SK-N-SH (cell line): ENCODE measurements at regions not wholly inside any gene's neighbourhood (a gene's known extent, or its start where the extent isn't known, plus 50 kb on each side); places are given as distances from the start of the nearest gene placed in this dataset.

Source experiments
- CTCF ChIA-PET: fragments of 300-600, 350-600 bp; formaldehyde crosslinking; extraction: SDS; loops from one replicate; lab custom pipeline; 2021; lab: Yijun Ruan, JAX
- POLR2A ChIA-PET: fragments of 350-600 bp; sonication (Branson Sonifier 250); formaldehyde crosslinking; extraction: SDS; loops from one replicate; lab custom pipeline; 2020; ENCODE audit warnings: antibody characterized with exemption, inconsistent platforms; lab: Yijun Ruan, JAX
- DNase-seq: peaks from one replicate; pipeline ENCODE4 v3.0.0; 2012
- H2AFZ ChIP-seq: fragments of 200-600 bp; sonication (generic); 2 replicates; pipeline ENCODE4 v1.8.1; 2016; ENCODE audit warnings: antibody characterized with exemption, mild to moderate bottlenecking, low read depth
- H3F3A ChIP-seq: fragments of 200-600 bp; sonication (generic); replicated peaks from 2 replicates; pipeline ENCODE3; 2016; ENCODE audit warnings: antibody characterized with exemption, mild to moderate bottlenecking; ENCODE audit not compliant: insufficient read depth
- H3K27ac ChIP-seq, 2 experiments: fragments of 200-500 bp in 1 of 2; fragments of 200-600 bp in 1 of 2; sonication (Bioruptor generic) in 1 of 2; sonication (generic), shearing (Covaris generic) in 1 of 2; 2 replicates each; pipeline versions ENCODE4 v1.5.1 to v1.6.1; 2014 to 2016; ENCODE audit warnings: low read depth in 2 of 2, inconsistent platforms in 1 of 2, low read length in 1 of 2, mild to moderate bottlenecking in 1 of 2, mixed read lengths in 1 of 2
- H3K27me3 ChIP-seq: fragments of 200-600 bp; sonication (generic), shearing (Covaris generic); 2 replicates; pipeline ENCODE4 v1.6.1; 2016; ENCODE audit warnings: mixed run types; ENCODE audit not compliant: insufficient read depth
- H3K36me3 ChIP-seq, 2 experiments: fragments of 200-500 bp in 1 of 2; fragments of 200-600 bp in 1 of 2; sonication (Bioruptor generic) in 1 of 2; sonication (generic) in 1 of 2; replicated peaks in 1 of 2; 2 replicates each; pipeline versions ENCODE3 to v1.5.1; 2014 to 2016; ENCODE audit warnings: low read length in 1 of 2, mild to moderate bottlenecking in 1 of 2; ENCODE audit not compliant: insufficient read depth in 2 of 2, control insufficient read depth in 1 of 2
- H3K4me1 ChIP-seq, 2 experiments: fragments of 200-500 bp in 1 of 2; fragments of 200-600 bp in 1 of 2; sonication (Bioruptor generic) in 1 of 2; sonication (generic), shearing (Covaris generic) in 1 of 2; 2 replicates each; pipeline versions ENCODE4 v1.5.1 to v1.6.1; 2014 to 2016; ENCODE audit warnings: low read depth in 1 of 2, low read length in 1 of 2, mixed run types in 1 of 2; ENCODE audit not compliant: insufficient read depth in 2 of 2, control insufficient read depth in 1 of 2
- H3K4me2 ChIP-seq: fragments of 200-600 bp; sonication (generic), shearing (Covaris generic); 2 replicates; pipeline ENCODE4 v1.6.1; 2017; ENCODE audit warnings: mixed run types
- H3K4me3 ChIP-seq, 2 experiments: fragments of 200-500 bp in 1 of 2; fragments of 200-600 bp in 1 of 2; sonication (Bioruptor generic) in 1 of 2; sonication (generic), shearing (Covaris generic) in 1 of 2; 2 replicates each; pipeline versions ENCODE4 v1.5.1 to v1.8.1; 2014 to 2016; ENCODE audit warnings: low read depth in 2 of 2, inconsistent platforms in 1 of 2, low read length in 1 of 2, mild to moderate bottlenecking in 1 of 2, mixed read lengths in 1 of 2, moderate library complexity in 1 of 2
- H3K79me2 ChIP-seq: fragments of 200-600 bp; sonication (generic); 2 replicates; pipeline ENCODE4 v1.8.1; 2017; ENCODE audit warnings: mild to moderate bottlenecking; ENCODE audit not compliant: insufficient read depth
- H3K9ac ChIP-seq: fragments of 200-600 bp; sonication (generic); 2 replicates; pipeline ENCODE4 v1.6.1; 2017; ENCODE audit warnings: mixed run types
- H3K9me2 ChIP-seq: fragments of 200-600 bp; sonication (generic); 2 replicates; pipeline ENCODE4 v1.6.1; 2017; ENCODE audit warnings: mixed run types
- H3K9me3 ChIP-seq: fragments of 200-600 bp; sonication (generic); 2 replicates; pipeline ENCODE4 v1.6.1; 2017; ENCODE audit warnings: mixed run types, mild to moderate bottlenecking, moderate library complexity
- H4K20me1 ChIP-seq: fragments of 200-600 bp; sonication (generic); 2 replicates; pipeline ENCODE4 v1.6.1; 2017; ENCODE audit warnings: mild to moderate bottlenecking, mixed run types; ENCODE audit not compliant: insufficient read depth
- ELF1 ChIP-seq: IDR thresholded peaks from 2 replicates; pipeline ENCODE4 v1.4.0; 2012
- EZH2phosphoT487 ChIP-seq: fragments of 200-600 bp; sonication (generic); IDR thresholded peaks from 2 replicates; pipeline ENCODE4 v1.6.1; 2017; ENCODE audit warnings: low read depth, mixed run types, mild to moderate bottlenecking, antibody characterized with exemption, moderate library complexity, borderline replicate concordance
- FOSL2 ChIP-seq: IDR thresholded peaks from 2 replicates; pipeline ENCODE4 v1.4.0; 2012; ENCODE audit warnings: low read depth, mild to moderate bottlenecking, moderate library complexity, borderline replicate concordance
- FOXJ3 ChIP-seq: sonication (generic); formaldehyde crosslinking; IDR thresholded peaks from 2 replicates; pipeline ENCODE4 v1.5.1; 2020; ENCODE audit warnings: mild to moderate bottlenecking, missing genetic modification reagents
- GABPA ChIP-seq: IDR thresholded peaks from 2 replicates; pipeline ENCODE4 v1.4.0; 2012; ENCODE audit warnings: low read depth, mild to moderate bottlenecking
- JUND ChIP-seq: IDR thresholded peaks from 2 replicates; pipeline ENCODE4 v1.4.0; 2012
- MAX ChIP-seq: IDR thresholded peaks from 2 replicates; pipeline ENCODE4 v1.4.0; 2012; ENCODE audit warnings: low read depth
- MEF2A ChIP-seq: IDR thresholded peaks from 2 replicates; pipeline ENCODE4 v1.4.0; 2012; ENCODE audit warnings: low read depth, borderline replicate concordance
- MXI1 ChIP-seq: IDR thresholded peaks from 2 replicates; pipeline ENCODE4 v1.6.1; 2012; ENCODE audit warnings: mild to moderate bottlenecking, low read depth, low read length, improper control_type of control experiment
- NFIC ChIP-seq: IDR thresholded peaks from 2 replicates; pipeline ENCODE4 v1.4.0; 2012; ENCODE audit warnings: borderline replicate concordance
- NRF1 ChIP-seq: IDR thresholded peaks from 2 replicates; pipeline ENCODE4 v1.6.1; 2012; ENCODE audit warnings: low read depth, mild to moderate bottlenecking, low read length
- RCOR1 ChIP-seq: fragments of 150-350 bp; IDR thresholded peaks from 2 replicates; pipeline ENCODE4 v1.6.1; 2017; ENCODE audit warnings: antibody characterized with exemption, low read length
- RFX5 ChIP-seq: IDR thresholded peaks from 2 replicates; pipeline ENCODE4 v1.6.1; 2012; ENCODE audit warnings: mild to moderate bottlenecking, improper control_type of control experiment, low read length
- RXRA ChIP-seq: IDR thresholded peaks from 2 replicates; pipeline ENCODE4 v1.4.0; 2012; ENCODE audit warnings: low read depth, mild to moderate bottlenecking, borderline replicate concordance
- SIN3A ChIP-seq: IDR thresholded peaks from 2 replicates; pipeline ENCODE4 v1.6.1; 2012; ENCODE audit warnings: low read depth, mild to moderate bottlenecking, low read length, moderate library complexity, borderline replicate concordance
- TCF12 ChIP-seq: IDR thresholded peaks from 2 replicates; pipeline ENCODE4 v1.4.0; 2012
- TEAD4 ChIP-seq: IDR thresholded peaks from 2 replicates; pipeline ENCODE4 v1.4.0; 2012; ENCODE audit warnings: mild to moderate bottlenecking, borderline replicate concordance; ENCODE audit not compliant: insufficient read depth
- USF2 ChIP-seq: fragments of 150-350 bp; IDR thresholded peaks from 2 replicates; pipeline ENCODE4 v1.6.1; 2017; ENCODE audit warnings: antibody characterized with exemption, low read length, low read depth, borderline replicate concordance
- WGBS: methylation state at CpG from one replicate; pipeline ENCODE4 v1.1.6; 2017; ENCODE audit warnings: low lambda C conversion rate; 5-methylcytosine and 5-hydroxymethylcytosine counted together
- TF ChIP-seq, protein P1 (sequence below): IDR thresholded peaks from 2 replicates; pipeline ENCODE4; 2012
- TF ChIP-seq, protein P2 (sequence below): IDR thresholded peaks from 2 replicates; pipeline ENCODE4 v1.4.0; 2012; ENCODE audit warnings: low read depth, borderline replicate concordance

DNA sequence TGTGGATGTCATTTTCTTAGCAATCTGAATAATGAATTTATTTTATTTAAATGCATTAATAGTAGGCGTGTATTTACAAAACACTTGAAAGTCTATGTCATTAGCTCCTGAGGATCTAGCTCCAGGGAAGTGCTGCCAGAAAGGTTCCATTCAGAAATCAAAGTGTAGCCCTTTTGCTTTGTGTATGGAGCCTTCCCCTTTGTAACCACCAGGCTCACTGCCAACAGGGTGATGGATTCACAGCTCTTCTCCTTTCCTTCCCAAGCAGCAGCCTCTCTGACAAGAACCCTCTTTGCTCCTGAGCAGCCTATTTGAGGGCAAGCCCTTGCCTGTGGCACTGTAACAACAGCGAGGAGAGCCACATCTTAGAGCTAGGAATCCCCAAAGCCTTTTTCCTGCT is 286.0 kb upstream of the RASGEF1B start:
- H4K20me1 ChIP-seq, result no peaks in the 10 kb centered on the region
- H3K4me1 ChIP-seq, result no peaks in the 10 kb centered on the region
- no peak overlapping the region for H3K4me2 ChIP-seq
- 3% methylated on average over 2 of the region's 2 CpGs for WGBS
- TF ChIP-seq ELF1, result no peak
- TF ChIP-seq TEAD4, result no peak
- TF ChIP-seq GABPA, result no peak
- TF ChIP-seq RFX5, result no peak
- TF ChIP-seq, all 33 proteins: peak for 0
- Histone ChIP-seq H3K36me3 (no peaks in the 10 kb centered on the region), H2AFZ (no peak overlapping the region), H3K4me3 (no peak overlapping the region), H3K9me3 (no peaks in the 10 kb centered on the region), H3K9me2 (no peaks in the 10 kb centered on the region), H3K79me2 (no peaks in the 10 kb centered on the region), H3K27ac (no peak overlapping the region), H3K9ac (no peak overlapping the region), H3F3A (no peaks in the 10 kb centered on the region), H3K27me3 (no peaks in the 10 kb centered on the region)
- DNase-seq, result no peak
- ChIA-PET POLR2A (no interaction called here), CTCF (interaction anchor here (1.1 kb wide), 1 partner anchor 17 kb away, joined by 3 read pairs; no protein-coding TSS in a partner anchor)

DNA sequence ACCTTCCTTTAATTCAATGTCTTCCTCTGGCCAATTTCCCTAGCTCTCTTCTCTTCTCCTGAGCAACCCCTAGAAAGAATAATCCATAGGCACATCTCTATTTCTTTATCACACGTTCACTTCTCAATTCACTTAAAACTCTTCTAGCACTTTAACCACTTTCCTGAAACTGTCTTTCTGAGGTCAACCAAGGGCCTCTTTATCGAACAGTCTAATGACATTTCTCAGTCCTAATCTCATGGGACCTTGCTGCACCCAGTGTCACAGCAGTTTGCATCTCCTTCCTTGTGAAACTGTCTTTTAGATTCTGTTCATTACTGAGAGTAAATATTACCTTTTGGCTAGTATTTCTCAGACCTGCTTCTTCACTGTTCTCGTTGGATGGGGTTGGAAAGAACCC is 285.3 kb upstream of the RASGEF1B start:
- Histone ChIP-seq H3K36me3 (no peaks in the 10 kb centered on the region), H3K27ac (no peak overlapping the region), H3K4me3 (no peak overlapping the region), H3K79me2 (no peaks in the 10 kb centered on the region), H3K9me3 (no peaks in the 10 kb centered on the region), H3K27me3 (no peaks in the 10 kb centered on the region), H3K9ac (no peak overlapping the region), H3K9me2 (no peaks in the 10 kb centered on the region), H4K20me1 (no peaks in the 10 kb centered on the region), H3F3A (no peaks in the 10 kb centered on the region), H3K4me2 (no peak overlapping the region), H2AFZ (no peak overlapping the region), H3K4me1 (no peaks in the 10 kb centered on the region)
- TF ChIP-seq TEAD4 (no peak), GABPA (no peak), RCOR1 (no peak), MEF2A (no peak), FOSL2 (no peak)
- TF ChIP-seq, protein P1, sequence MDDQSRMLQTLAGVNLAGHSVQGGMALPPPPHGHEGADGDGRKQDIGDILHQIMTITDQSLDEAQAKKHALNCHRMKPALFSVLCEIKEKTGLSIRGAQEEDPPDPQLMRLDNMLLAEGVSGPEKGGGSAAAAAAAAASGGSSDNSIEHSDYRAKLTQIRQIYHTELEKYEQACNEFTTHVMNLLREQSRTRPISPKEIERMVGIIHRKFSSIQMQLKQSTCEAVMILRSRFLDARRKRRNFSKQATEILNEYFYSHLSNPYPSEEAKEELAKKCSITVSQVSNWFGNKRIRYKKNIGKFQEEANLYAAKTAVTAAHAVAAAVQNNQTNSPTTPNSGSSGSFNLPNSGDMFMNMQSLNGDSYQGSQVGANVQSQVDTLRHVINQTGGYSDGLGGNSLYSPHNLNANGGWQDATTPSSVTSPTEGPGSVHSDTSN, result no peak
- DNase-seq, result no peak
- POLR2A ChIA-PET, result no interaction called here
- WGBS, result 1% methylated on average over 3 of the region's 3 CpGs
- CTCF ChIA-PET, result interaction anchor here (0.7 kb wide), 1 partner anchor 30 kb away, joined by 3 read pairs; no protein-coding TSS in a partner anchor

DNA sequence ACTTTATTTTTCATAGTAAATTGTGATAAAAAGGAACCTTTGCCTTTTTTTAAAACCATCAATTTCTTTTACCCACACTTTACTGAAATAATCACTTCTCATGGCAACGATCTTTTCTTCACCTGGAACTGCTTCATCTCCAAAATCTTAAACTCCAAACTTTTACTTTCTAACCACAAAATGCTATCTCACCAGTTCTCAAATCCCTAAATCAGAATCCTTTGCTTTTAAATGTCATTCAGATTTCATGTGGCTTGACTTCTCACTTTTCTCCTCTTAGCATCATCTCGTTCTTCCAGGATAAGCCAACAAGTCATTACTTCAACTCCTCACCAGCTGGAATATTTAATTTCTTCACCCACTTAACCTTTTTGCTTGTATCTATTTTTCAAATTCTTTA is 284.3 kb upstream of the RASGEF1B start:
- Histone ChIP-seq H3K9me2 (no peaks in the 10 kb centered on the region), H3K4me2 (no peak overlapping the region), H3K36me3 (no peaks in the 10 kb centered on the region), H3K4me1 (no peaks in the 10 kb centered on the region), H3F3A (no peaks in the 10 kb centered on the region), H3K79me2 (no peaks in the 10 kb centered on the region), H2AFZ (no peak overlapping the region), H4K20me1 (no peaks in the 10 kb centered on the region), H3K4me3 (no peak overlapping the region), H3K27ac (no peak overlapping the region), H3K27me3 (no peaks in the 10 kb centered on the region), H3K9ac (no peak overlapping the region), H3K9me3 (no peaks in the 10 kb centered on the region)
- DNase-seq, result no peak
- CTCF ChIA-PET, result no interaction called here
- POLR2A ChIA-PET, result no interaction called here
- 0% methylated on average over 2 of the region's 2 CpGs for WGBS
- TF ChIP-seq MXI1 (no peak), MAX (no peak), NFIC (no peak), RXRA (no peak), MEF2A (no peak), EZH2phosphoT487 (no peak), USF2 (no peak), NRF1 (no peak), JUND (no peak), TCF12 (no peak), SIN3A (no peak), FOSL2 (no peak), FOXJ3 (CRISPR knock-in tag) (no peak), ELF1 (no peak)
- TF ChIP-seq, protein P2, sequence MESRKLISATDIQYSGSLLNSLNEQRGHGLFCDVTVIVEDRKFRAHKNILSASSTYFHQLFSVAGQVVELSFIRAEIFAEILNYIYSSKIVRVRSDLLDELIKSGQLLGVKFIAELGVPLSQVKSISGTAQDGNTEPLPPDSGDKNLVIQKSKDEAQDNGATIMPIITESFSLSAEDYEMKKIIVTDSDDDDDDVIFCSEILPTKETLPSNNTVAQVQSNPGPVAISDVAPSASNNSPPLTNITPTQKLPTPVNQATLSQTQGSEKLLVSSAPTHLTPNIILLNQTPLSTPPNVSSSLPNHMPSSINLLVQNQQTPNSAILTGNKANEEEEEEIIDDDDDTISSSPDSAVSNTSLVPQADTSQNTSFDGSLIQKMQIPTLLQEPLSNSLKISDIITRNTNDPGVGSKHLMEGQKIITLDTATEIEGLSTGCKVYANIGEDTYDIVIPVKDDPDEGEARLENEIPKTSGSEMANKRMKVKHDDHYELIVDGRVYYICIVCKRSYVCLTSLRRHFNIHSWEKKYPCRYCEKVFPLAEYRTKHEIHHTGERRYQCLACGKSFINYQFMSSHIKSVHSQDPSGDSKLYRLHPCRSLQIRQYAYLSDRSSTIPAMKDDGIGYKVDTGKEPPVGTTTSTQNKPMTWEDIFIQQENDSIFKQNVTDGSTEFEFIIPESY, result no peak
